Activated naive CD4-positive, alpha-beta T cell treated with anti-CD3 and anti-CD28 coated beads, Interleukin-2, amount 10 ng/mL, durations not matched to agents 7 days and 5 days (primary cell): ENCODE measurements at regions not wholly inside any gene's neighbourhood (a gene's known extent, or its start where the extent isn't known, plus 50 kb on each side); places are given as distances from the start of the nearest gene placed in this dataset.

Source experiments
- CTCF ChIA-PET: fragments of 350-600 bp; sonication (Branson Sonifier 250); formaldehyde crosslinking; loops from one replicate; lab custom pipeline; 2021; ENCODE audit warnings: antibody characterized with exemption; lab: Charles Lee
- DNase-seq: peaks from one replicate; pipeline ENCODE4 v3.0.0-alpha.2; 2020
- H3K27ac Mint-ChIP-seq: one replicate; pipeline ENCODE4 v1.8.0; 2021; ENCODE audit warnings: mild to moderate bottlenecking, moderate library complexity, mixed read lengths
- H3K27me3 Mint-ChIP-seq: one replicate; pipeline ENCODE4 v1.8.0; 2021; ENCODE audit warnings: mild to moderate bottlenecking, mixed read lengths
- H3K36me3 Mint-ChIP-seq: one replicate; pipeline ENCODE4 v1.8.0; 2021; ENCODE audit warnings: mixed read lengths
- H3K4me1 Mint-ChIP-seq: one replicate; pipeline ENCODE4 v1.8.0; 2021; ENCODE audit warnings: mixed read lengths
- H3K4me3 Mint-ChIP-seq: one replicate; pipeline ENCODE4 v1.8.0; 2021; ENCODE audit warnings: mild to moderate bottlenecking, moderate library complexity, mixed read lengths
- H3K9me3 Mint-ChIP-seq: one replicate; pipeline ENCODE4 v1.8.0; 2021; ENCODE audit warnings: mixed read lengths

DNA sequence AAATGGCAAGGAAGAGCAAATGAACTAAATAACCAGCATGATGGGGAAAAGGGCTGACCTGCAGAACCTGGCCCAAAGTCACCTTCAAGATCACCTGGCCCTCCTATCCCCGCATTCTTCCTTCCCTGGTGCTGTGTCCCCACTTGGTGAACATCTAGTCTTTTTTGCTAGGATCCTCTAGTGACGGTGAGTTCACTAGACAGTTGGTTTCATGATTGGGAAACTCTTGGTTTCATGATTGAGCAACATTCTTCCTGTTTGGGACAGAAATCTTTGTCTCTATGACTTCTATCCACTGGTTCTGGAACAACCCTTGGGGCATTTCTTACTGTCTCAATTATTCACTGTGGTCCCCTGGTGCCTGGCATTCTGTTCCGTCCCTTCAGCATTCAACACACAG is 50.2 kb upstream of the DAB2IP start:
- Mint-ChIP-seq H3K27me3 (peaks cover 83% of the 10 kb centered on the region), H3K9me3 (peaks cover 7% of the 10 kb centered on the region), H3K27ac (no peak overlapping the region), H3K4me3 (no peak overlapping the region), H3K4me1 (no peaks in the 10 kb centered on the region), H3K36me3 (peaks cover 4% of the 10 kb centered on the region)
- CTCF ChIA-PET = no interaction called here
- no peak for DNase-seq
